ENCODE measurements at regions not wholly inside any gene's neighbourhood (a gene's known extent, or its start where the extent isn't known, plus 50 kb on each side); places are given as distances from the start of the nearest gene placed in this dataset.

- Histone ChIP-seq H4K20me1 (ENCODE audit: insufficient read depth) (no peaks in the 10 kb centered on the region), H3K27me3 (ENCODE audit: insufficient read depth, low read depth) (no peaks in the 10 kb centered on the region; the same call in 1 of the 2 replicates), H3K36me3 (ENCODE audit: insufficient read depth) (no peaks in the 10 kb centered on the region), H3K4me1 (ENCODE audit: low read depth, poor library complexity, severe bottlenecking) (no peaks in the 10 kb centered on the region), H3K79me2 (ENCODE audit: insufficient read depth, low read depth) (no peaks in the 10 kb centered on the region), H3K4me2 (no peak overlapping the region), H3K9ac (no peak overlapping the region), H3K4me3 (IDR thresholded peaks at IDR 0.05; ENCODE audit: insufficient read depth, low read depth, low read length) (no peak overlapping the region), H3K27ac (no peak overlapping the region), H2AFZ (ENCODE audit: low read depth) (no peak overlapping the region)
- TF ChIP-seq CTCF (conservative IDR thresholded peaks at IDR 0.05; ENCODE audit: low read depth, low read length): no peak
Observed at GRCh38 chr19:30153326-30154210, 211.5 kb downstream of the URI1 start.

GRCh38 chr19:30154410-30154809 is 212.4 kb downstream of the URI1 start:
- Histone ChIP-seq H3K27me3 (ENCODE audit: insufficient read depth, low read depth) (no peaks in the 10 kb centered on the region; the same call in 1 of the 2 replicates), H3K9ac (no peak overlapping the region), H3K4me1 (ENCODE audit: low read depth, poor library complexity, severe bottlenecking) (no peaks in the 10 kb centered on the region), H3K36me3 (ENCODE audit: insufficient read depth) (no peaks in the 10 kb centered on the region), H4K20me1 (ENCODE audit: insufficient read depth) (no peaks in the 10 kb centered on the region), H3K4me3 (IDR thresholded peaks at IDR 0.05; ENCODE audit: insufficient read depth, low read depth, low read length) (no peak overlapping the region), H3K79me2 (ENCODE audit: insufficient read depth, low read depth) (no peaks in the 10 kb centered on the region), H3K27ac (no peak overlapping the region), H2AFZ (ENCODE audit: low read depth) (no peak overlapping the region), H3K4me2 (no peak overlapping the region)
- TF ChIP-seq CTCF (conservative IDR thresholded peaks at IDR 0.05; ENCODE audit: low read depth, low read length): no peak

GRCh38 chr19:30155381-30156200 is 213.6 kb downstream of the URI1 start:
- no peaks in the 10 kb centered on the region for H3K4me1 ChIP-seq (ENCODE audit: low read depth, poor library complexity, severe bottlenecking)
- no peak overlapping the region for H3K4me3 ChIP-seq (IDR thresholded peaks at IDR 0.05; ENCODE audit: insufficient read depth, low read depth, low read length)
- H2AFZ ChIP-seq (ENCODE audit: low read depth): no peak overlapping the region
- H3K27ac ChIP-seq: no peak overlapping the region
- H3K36me3 ChIP-seq (ENCODE audit: insufficient read depth): no peaks in the 10 kb centered on the region
- no peaks in the 10 kb centered on the region; the same call in 1 of the 2 replicates for H3K27me3 ChIP-seq (ENCODE audit: insufficient read depth, low read depth)
- H3K79me2 ChIP-seq (ENCODE audit: insufficient read depth, low read depth): no peaks in the 10 kb centered on the region
- H3K9ac ChIP-seq: no peak overlapping the region
- no peak for TF ChIP-seq CTCF (conservative IDR thresholded peaks at IDR 0.05; ENCODE audit: low read depth, low read length)
- H4K20me1 ChIP-seq (ENCODE audit: insufficient read depth): no peaks in the 10 kb centered on the region
- no peak overlapping the region for H3K4me2 ChIP-seq

GRCh38 chr19:30156646-30157045 is 214.6 kb downstream of the URI1 start:
- no peak overlapping the region for H2AFZ ChIP-seq (ENCODE audit: low read depth)
- no peaks in the 10 kb centered on the region for H3K79me2 ChIP-seq (ENCODE audit: insufficient read depth, low read depth)
- H3K27me3 ChIP-seq (ENCODE audit: insufficient read depth, low read depth): no peaks in the 10 kb centered on the region; the same call in 1 of the 2 replicates
- H3K27ac ChIP-seq: no peak overlapping the region
- TF ChIP-seq CTCF (conservative IDR thresholded peaks at IDR 0.05; ENCODE audit: low read depth, low read length): no peak
- H3K9ac ChIP-seq: no peak overlapping the region
- no peak overlapping the region for H3K4me2 ChIP-seq
- no peaks in the 10 kb centered on the region for H3K36me3 ChIP-seq (ENCODE audit: insufficient read depth)
- H4K20me1 ChIP-seq (ENCODE audit: insufficient read depth): no peaks in the 10 kb centered on the region
- H3K4me1 ChIP-seq (ENCODE audit: low read depth, poor library complexity, severe bottlenecking): no peaks in the 10 kb centered on the region
- H3K4me3 ChIP-seq (IDR thresholded peaks at IDR 0.05; ENCODE audit: insufficient read depth, low read depth, low read length): no peak overlapping the region
